ENCODE measurements at regions not wholly inside any gene's neighbourhood (a gene's known extent, or its start where the extent isn't known, plus 50 kb on each side); places are given as distances from the start of the nearest gene placed in this dataset.

- H3K4me3 ChIP-seq (ENCODE audit: control insufficient read depth, low read depth, low read length): no peak overlapping the region
- no peak for DNase-seq (ENCODE audit: low read depth)
- TF ChIP-seq CTCF (conservative IDR thresholded peaks at IDR 0.05; ENCODE audit: control insufficient read depth, insufficient read depth, low read depth, low read length): no peak
Observed at GRCh38 chr6:45784250-45784649, 231.4 kb downstream of the CLIC5 start.

- H3K4me3 ChIP-seq (ENCODE audit: control insufficient read depth, low read depth, low read length): no peak overlapping the region
- DNase-seq (ENCODE audit: low read depth): no peak
- TF ChIP-seq CTCF (conservative IDR thresholded peaks at IDR 0.05; ENCODE audit: control insufficient read depth, insufficient read depth, low read depth, low read length): no peak
Observed at GRCh38 chr6:45783716-45784115, 231.9 kb downstream of the CLIC5 start.

GRCh38 chr6:45781890-45782289, 233.8 kb downstream of the CLIC5 start:
- no peak overlapping the region for H3K4me3 ChIP-seq (ENCODE audit: control insufficient read depth, low read depth, low read length)
- TF ChIP-seq CTCF (conservative IDR thresholded peaks at IDR 0.05; ENCODE audit: control insufficient read depth, insufficient read depth, low read depth, low read length): no peak
- no peak for DNase-seq (ENCODE audit: low read depth)

- H3K4me3 ChIP-seq (ENCODE audit: control insufficient read depth, low read depth, low read length): no peak overlapping the region
- TF ChIP-seq CTCF (conservative IDR thresholded peaks at IDR 0.05; ENCODE audit: control insufficient read depth, insufficient read depth, low read depth, low read length): no peak
- no peak for DNase-seq (ENCODE audit: low read depth)
Observed at GRCh38 chr6:45780523-45780922, 235.1 kb downstream of the CLIC5 start.

GRCh38 chr6:45775026-45775697, 240.5 kb downstream of the CLIC5 start:
- no peak for TF ChIP-seq CTCF (conservative IDR thresholded peaks at IDR 0.05; ENCODE audit: control insufficient read depth, insufficient read depth, low read depth, low read length)

GRCh38 chr6:45773906-45774305, 241.8 kb downstream of the CLIC5 start:
- no peak for DNase-seq (ENCODE audit: low read depth)
- TF ChIP-seq CTCF (conservative IDR thresholded peaks at IDR 0.05; ENCODE audit: control insufficient read depth, insufficient read depth, low read depth, low read length): no peak
- no peak overlapping the region for H3K4me3 ChIP-seq (ENCODE audit: control insufficient read depth, low read depth, low read length)

More at GRCh38 chr6:45775026-45775697, 240.5 kb downstream of the CLIC5 start:
- DNase-seq (ENCODE audit: low read depth): no peak
- no peak overlapping the region for H3K4me3 ChIP-seq (ENCODE audit: control insufficient read depth, low read depth, low read length)
